Neuronal stem cell (in vitro differentiated cells): ENCODE measurements at regions not wholly inside any gene's neighbourhood (a gene's known extent, or its start where the extent isn't known, plus 50 kb on each side); places are given as distances from the start of the nearest gene placed in this dataset.

Experiments
- DNase-seq: peaks from one replicate; pipeline ENCODE4 v3.0.0-alpha.2; 2013; ENCODE audit warnings: low spot score
- H2AFZ ChIP-seq: one replicate; pipeline ENCODE4 v1.6.1; 2013; ENCODE audit warnings: mild to moderate bottlenecking, low read length, inconsistent platforms
- H2AK5ac ChIP-seq: 2 replicates; pipeline ENCODE4 v1.6.1; 2013; ENCODE audit warnings: low read depth, mild to moderate bottlenecking, inconsistent platforms, low read length, moderate library complexity, mixed read lengths
- H2BK120ac ChIP-seq: 2 replicates; pipeline ENCODE4 v1.6.1; 2013; ENCODE audit warnings: low read depth, mild to moderate bottlenecking, inconsistent platforms, low read length, moderate library complexity, mixed read lengths
- H2BK12ac ChIP-seq: one replicate; pipeline ENCODE4 v1.6.1; 2013; ENCODE audit warnings: low read length, inconsistent platforms
- H2BK15ac ChIP-seq: 2 replicates; pipeline ENCODE4 v1.6.1; 2013; ENCODE audit warnings: mild to moderate bottlenecking, low read length, inconsistent platforms, mixed read lengths
- H2BK5ac ChIP-seq: one replicate; pipeline ENCODE4 v1.6.1; 2013; ENCODE audit warnings: inconsistent platforms, mild to moderate bottlenecking, low read length, moderate library complexity
- H3K14ac ChIP-seq: one replicate; pipeline ENCODE4 v1.6.1; 2013; ENCODE audit warnings: low read length, inconsistent platforms
- H3K18ac ChIP-seq: 2 replicates; pipeline ENCODE4 v1.6.1; 2013; ENCODE audit warnings: low read length, inconsistent platforms
- H3K23ac ChIP-seq: 2 replicates; pipeline ENCODE4 v1.6.1; 2013; ENCODE audit warnings: low read depth, mild to moderate bottlenecking, mixed read lengths, low read length, inconsistent platforms; ENCODE audit not compliant: poor library complexity
- H3K27ac ChIP-seq: replicated peaks from 3 replicates; pipeline ENCODE4 v1.5.1; 2013; ENCODE audit warnings: low read length, inconsistent platforms
- H3K27me3 ChIP-seq, 3 experiments: 2 replicates each; pipeline ENCODE4 v1.6.1; 2013; ENCODE audit warnings: low read length in 3 of 3, mild to moderate bottlenecking in 2 of 3, inconsistent platforms in 1 of 3, low read depth in 1 of 3, mixed read lengths in 1 of 3, moderate library complexity in 1 of 3; ENCODE audit not compliant: control insufficient read depth in 3 of 3, insufficient read depth in 3 of 3
- H3K36me3 ChIP-seq, 2 donors: replicated peaks in 1 of 2; 2 replicates each; pipeline ENCODE4 v1.6.1; 2013; ENCODE audit warnings: low read length in 2 of 2; ENCODE audit not compliant: control insufficient read depth in 2 of 2, insufficient read depth in 2 of 2
- H3K4ac ChIP-seq: 2 replicates; pipeline ENCODE4 v1.6.1; 2013; ENCODE audit warnings: inconsistent platforms, mild to moderate bottlenecking, low read length, moderate library complexity
- H3K4me1 ChIP-seq, 2 donors: 1 replicate in 1 of 2; 2 replicates in 1 of 2; pipeline ENCODE4 v1.6.1; 2013; ENCODE audit warnings: low read length in 2 of 2, low read depth in 1 of 2; ENCODE audit not compliant: control insufficient read depth in 2 of 2, insufficient read depth in 1 of 2
- H3K4me2 ChIP-seq: one replicate; pipeline ENCODE4 v1.6.1; 2013; ENCODE audit warnings: mild to moderate bottlenecking, low read length, inconsistent platforms; ENCODE audit not compliant: insufficient read depth, poor library complexity, severe bottlenecking
- H3K4me3 ChIP-seq, 2 donors: 2 replicates each; pipeline ENCODE4 v1.5.1; 2013; ENCODE audit warnings: low read length in 2 of 2, mild to moderate bottlenecking in 2 of 2, inconsistent platforms in 1 of 2, moderate library complexity in 1 of 2
- H3K79me1 ChIP-seq: one replicate; pipeline ENCODE4 v1.6.1; 2013; ENCODE audit warnings: low read depth, mild to moderate bottlenecking, inconsistent platforms, low read length, moderate library complexity
- H3K9ac ChIP-seq: one replicate; pipeline ENCODE4 v1.6.1; 2013; ENCODE audit warnings: mild to moderate bottlenecking, low read depth, low read length, inconsistent platforms; ENCODE audit not compliant: poor library complexity
- H3K9me3 ChIP-seq, 2 donors: replicated peaks in 1 of 2; 2 replicates each; pipeline versions ENCODE3 to v1.6.1; 2013; ENCODE audit warnings: low read length in 2 of 2, mild to moderate bottlenecking in 2 of 2, inconsistent platforms in 1 of 2, low read depth in 1 of 2, mixed read lengths in 1 of 2, moderate library complexity in 1 of 2; ENCODE audit not compliant: control insufficient read depth in 2 of 2, insufficient read depth in 1 of 2
- H4K8ac ChIP-seq: one replicate; pipeline ENCODE4 v1.6.1; 2013; ENCODE audit warnings: low read depth, mild to moderate bottlenecking, inconsistent platforms, low read length, moderate library complexity
- H4K91ac ChIP-seq: one replicate; pipeline ENCODE4 v1.6.1; 2013; ENCODE audit warnings: low read length, low read depth, mild to moderate bottlenecking, inconsistent platforms; ENCODE audit not compliant: poor library complexity
- WGBS, 2 donors: extraction: QIAGEN DNeasy Blood & Tissue Kit; methylation state at CpG; one replicate each; pipeline ENCODE4 v1.1.7; 2013; ENCODE audit warnings: missing lambda C conversion rate in 2 of 2, mixed read lengths in 1 of 2; ENCODE audit not compliant: insufficient read length in 2 of 2, insufficient replicate concordance in 1 of 2; ENCODE audit errors: extremely low coverage in 2 of 2; 5-methylcytosine and 5-hydroxymethylcytosine counted together

GRCh38 chr7:106372126-106372525, 87.3 kb upstream of the NAMPT start:
- H2BK12ac ChIP-seq: no peak overlapping the region
- H3K36me3 ChIP-seq: no peaks in the 10 kb centered on the region
- H3K14ac ChIP-seq: no peak overlapping the region
- no peak overlapping the region for H3K27ac ChIP-seq
- no peak overlapping the region for H2BK15ac ChIP-seq
- no CpG with 5 or more reads among the region's 2 CpGs for WGBS, 2 donors
- no peak overlapping the region for H2AFZ ChIP-seq
- H3K4me3 ChIP-seq: no peak overlapping the region
- H3K4ac ChIP-seq: no peak overlapping the region
- no peaks in the 10 kb centered on the region for H3K79me1 ChIP-seq
- H2BK5ac ChIP-seq: no peak overlapping the region
- no peak overlapping the region for H2BK120ac ChIP-seq
- H4K8ac ChIP-seq: no peak overlapping the region
- no peak for DNase-seq
- no peak overlapping the region for H3K9ac ChIP-seq
- H2AK5ac ChIP-seq: no peak overlapping the region
- H4K91ac ChIP-seq: no peak overlapping the region
- H3K27me3 ChIP-seq: peaks cover 0 to 3% (median 0%) of the 10 kb centered on the region in 3 experiments
- H3K23ac ChIP-seq: no peak overlapping the region
- H3K9me3 ChIP-seq: no peaks in the 10 kb centered on the region
- no peak overlapping the region for H3K4me2 ChIP-seq
- no peak overlapping the region for H3K18ac ChIP-seq
- H3K4me1 ChIP-seq: no peaks in the 10 kb centered on the region

GRCh38 chr7:106371629-106372028, 86.8 kb upstream of the NAMPT start:
- Histone ChIP-seq H3K4ac (no peak overlapping the region), H3K9ac (no peak overlapping the region), H3K4me3 (no peak overlapping the region), H2BK5ac (no peak overlapping the region), H3K14ac (no peak overlapping the region), H3K18ac (peak overlapping the region; percentile 15), H3K9me3 (no peaks in the 10 kb centered on the region), H2BK120ac (no peak overlapping the region), H3K23ac (no peak overlapping the region), H4K91ac (no peak overlapping the region), H3K4me2 (no peak overlapping the region), H2BK15ac (no peak overlapping the region), H3K27ac (no peak overlapping the region), H3K27me3 (peaks cover 0 to 3% (median 0%) of the 10 kb centered on the region in 3 experiments), H3K4me1 (no peaks in the 10 kb centered on the region), H2AFZ (no peak overlapping the region), H3K79me1 (no peaks in the 10 kb centered on the region), H2AK5ac (no peak overlapping the region), H2BK12ac (no peak overlapping the region), H4K8ac (no peak overlapping the region), H3K36me3 (no peaks in the 10 kb centered on the region)
- no CpG with 5 or more reads among the region's 4 CpGs for WGBS, 2 donors
- DNase-seq: no peak

GRCh38 chr7:106370542-106370941, 85.8 kb upstream of the NAMPT start:
- H2BK5ac ChIP-seq: no peak overlapping the region
- H3K4me2 ChIP-seq: no peak overlapping the region
- H2BK15ac ChIP-seq: no peak overlapping the region
- H3K36me3 ChIP-seq: no peaks in the 10 kb centered on the region
- H3K18ac ChIP-seq: no peak overlapping the region
- H3K4me3 ChIP-seq: no peak overlapping the region
- H3K27ac ChIP-seq: no peak overlapping the region
- no peak overlapping the region for H2BK12ac ChIP-seq
- H3K4me1 ChIP-seq: no peaks in the 10 kb centered on the region
- peaks cover 0 to 3% (median 0%) of the 10 kb centered on the region in 3 experiments for H3K27me3 ChIP-seq
- no peak overlapping the region for H2AFZ ChIP-seq
- H3K79me1 ChIP-seq: no peaks in the 10 kb centered on the region
- no peak for DNase-seq
- no peak overlapping the region for H4K8ac ChIP-seq
- no peak overlapping the region for H3K23ac ChIP-seq
- no peak overlapping the region for H3K4ac ChIP-seq
- no CpG with 5 or more reads among the region's 10 CpGs for WGBS, 2 donors
- no peak overlapping the region for H3K9ac ChIP-seq
- H2BK120ac ChIP-seq: no peak overlapping the region
- no peak overlapping the region for H2AK5ac ChIP-seq
- no peaks in the 10 kb centered on the region for H3K9me3 ChIP-seq
- H4K91ac ChIP-seq: no peak overlapping the region
- H3K14ac ChIP-seq: no peak overlapping the region

GRCh38 chr7:106369816-106370215, 85.0 kb upstream of the NAMPT start:
- Histone ChIP-seq H3K9ac (no peak overlapping the region), H3K14ac (no peak overlapping the region), H3K4me2 (no peak overlapping the region), H3K18ac (no peak overlapping the region), H2BK12ac (no peak overlapping the region), H3K27ac (no peak overlapping the region), H3K9me3 (no peaks in the 10 kb centered on the region), H3K79me1 (no peaks in the 10 kb centered on the region), H3K23ac (no peak overlapping the region), H2BK15ac (no peak overlapping the region), H2BK5ac (no peak overlapping the region), H3K4me1 (no peaks in the 10 kb centered on the region), H3K27me3 (peaks cover 0 to 3% (median 0%) of the 10 kb centered on the region in 3 experiments), H2AK5ac (no peak overlapping the region), H4K91ac (no peak overlapping the region), H4K8ac (no peak overlapping the region), H2BK120ac (no peak overlapping the region), H3K4ac (no peak overlapping the region), H3K4me3 (no peak overlapping the region), H3K36me3 (no peaks in the 10 kb centered on the region), H2AFZ (no peak overlapping the region)
- WGBS, 2 donors: no CpG with 5 or more reads among the region's 2 CpGs
- DNase-seq: no peak
